ENCODE measurements at regions not wholly inside any gene's neighbourhood (a gene's known extent, or its start where the extent isn't known, plus 50 kb on each side); places are given as distances from the start of the nearest gene placed in this dataset.

DNA sequence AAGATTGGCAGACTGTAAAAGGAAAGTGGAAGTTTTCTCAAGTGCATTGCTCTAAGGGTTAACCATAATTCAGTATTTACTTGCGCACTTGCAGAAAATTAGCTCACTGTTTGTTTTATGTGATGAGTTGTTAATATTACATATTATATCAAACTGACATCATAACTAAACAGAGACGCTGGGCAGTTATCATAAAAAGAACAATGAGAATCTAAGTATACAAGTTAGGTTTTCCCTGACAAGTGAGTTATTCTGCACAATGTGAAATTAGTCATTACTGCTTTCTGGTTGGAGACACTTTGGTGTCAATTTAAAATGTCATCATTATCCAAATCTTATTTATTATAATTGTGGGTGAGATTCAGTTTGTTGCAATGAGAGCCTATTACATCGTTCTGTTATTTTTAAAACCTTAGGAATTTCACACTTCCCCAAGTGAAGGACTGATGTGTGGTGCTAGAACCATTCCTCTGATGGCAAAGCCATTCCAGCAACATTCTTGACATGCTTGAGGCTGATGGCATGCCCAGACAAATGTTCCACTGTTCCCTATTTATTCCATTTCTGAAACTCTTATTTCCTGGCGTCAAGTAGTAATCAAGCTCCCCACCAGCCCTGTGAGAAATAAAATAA is 90.1 kb upstream of the FLRT2 start:
- DNase-seq: no peak

DNA sequence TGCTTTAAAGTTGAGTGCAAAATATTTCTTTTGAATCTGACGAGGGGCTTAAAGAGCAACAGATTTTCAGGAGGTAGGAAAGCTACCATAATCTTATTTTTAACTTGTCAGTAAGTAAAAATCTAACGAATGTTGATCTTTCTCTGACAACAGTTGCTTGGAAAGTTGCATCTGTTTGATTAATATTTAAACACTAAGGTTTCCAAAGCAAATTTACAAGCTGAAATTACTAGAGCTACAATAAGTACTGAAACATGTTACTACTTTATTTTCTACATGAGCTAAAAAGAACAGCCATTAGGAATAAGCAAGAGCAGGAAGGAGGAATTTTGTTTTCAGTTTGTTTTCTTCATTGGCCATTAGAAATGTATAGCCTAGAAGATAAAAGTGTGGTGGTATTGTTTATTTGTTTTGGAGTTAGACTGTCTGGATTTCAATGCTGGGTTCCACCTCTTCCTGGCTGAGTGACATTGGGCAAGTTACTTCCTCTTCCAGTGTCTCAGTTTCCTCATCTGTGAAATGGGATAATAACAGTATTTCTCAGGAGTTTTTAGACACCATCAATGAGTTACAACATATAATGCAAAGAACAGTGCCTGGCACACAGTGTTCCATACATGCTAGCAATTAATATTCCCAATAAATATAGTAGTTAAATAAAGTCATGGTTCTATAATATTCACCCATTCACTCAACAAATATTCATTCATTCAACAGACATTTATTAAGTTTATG is 87.9 kb upstream of the FLRT2 start:
- no peak for DNase-seq

DNA sequence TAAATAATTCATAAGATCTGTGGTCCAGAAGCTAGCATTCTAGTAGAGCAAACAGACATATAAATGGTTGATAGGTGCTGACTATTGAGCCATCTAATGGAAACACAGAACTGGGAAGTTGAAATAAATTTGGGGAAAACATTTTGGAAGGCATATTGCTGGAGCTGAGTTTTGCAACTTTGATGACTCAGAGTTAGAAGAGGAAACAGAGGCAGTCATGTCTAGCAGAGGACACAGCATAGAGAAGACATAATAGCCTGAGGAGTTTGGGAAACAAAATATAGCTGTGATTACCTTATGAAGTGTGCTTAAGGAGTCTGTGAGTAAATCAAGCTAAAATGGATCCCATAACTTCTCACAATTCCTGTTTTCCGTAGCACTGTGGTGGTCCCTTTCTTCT is 86.9 kb upstream of the FLRT2 start:
- DNase-seq: no peak

DNA sequence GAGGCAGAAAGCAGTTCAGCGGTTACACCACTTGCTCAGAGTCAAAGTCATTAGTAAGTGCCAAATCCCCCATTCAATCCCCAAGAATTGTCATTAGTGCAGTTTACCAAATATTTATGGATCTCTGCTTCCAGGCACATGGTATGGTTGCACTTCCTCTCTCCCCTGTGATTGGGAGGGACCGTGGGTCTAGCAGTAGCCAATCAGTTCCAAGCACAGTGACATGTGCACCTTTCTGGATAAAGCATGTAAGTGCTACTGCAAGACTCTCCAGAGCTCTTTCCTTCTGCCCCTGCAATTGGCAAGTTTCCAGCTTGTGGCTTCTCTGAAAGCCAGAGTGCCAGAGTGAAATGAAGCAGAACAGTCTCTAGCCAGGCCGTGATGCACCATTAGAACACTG is 85.3 kb upstream of the FLRT2 start:
- no peak for DNase-seq

DNA sequence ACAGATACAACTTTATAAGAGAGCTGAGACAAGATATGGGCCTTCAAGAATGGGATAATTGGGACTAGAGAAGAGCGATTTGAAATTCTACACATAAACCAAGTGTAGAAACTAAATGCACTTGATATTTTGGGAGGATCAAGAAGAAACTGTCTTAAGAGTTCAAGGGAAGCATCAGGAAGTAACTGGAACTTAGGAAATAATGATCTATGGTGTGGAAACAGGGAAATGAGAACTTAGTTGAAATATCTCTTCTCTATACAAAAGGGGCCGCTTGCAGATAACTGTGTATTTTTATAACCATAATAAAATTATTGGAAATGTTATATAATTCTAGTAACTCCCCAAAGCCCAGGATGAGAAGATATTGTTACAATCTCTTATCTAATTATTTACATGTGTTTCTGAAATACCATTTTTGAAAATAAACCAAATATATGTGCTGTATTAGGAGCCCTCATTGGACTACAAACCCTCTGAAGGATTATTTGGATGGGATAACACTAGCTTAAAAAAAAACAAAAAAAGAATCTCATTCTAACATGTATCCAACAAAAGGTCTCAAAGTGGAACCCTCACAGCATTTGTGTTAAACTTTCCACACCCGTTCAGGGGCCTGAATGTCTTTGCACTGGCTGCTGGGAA is 84.7 kb upstream of the FLRT2 start:
- DNase-seq: no peak

DNA sequence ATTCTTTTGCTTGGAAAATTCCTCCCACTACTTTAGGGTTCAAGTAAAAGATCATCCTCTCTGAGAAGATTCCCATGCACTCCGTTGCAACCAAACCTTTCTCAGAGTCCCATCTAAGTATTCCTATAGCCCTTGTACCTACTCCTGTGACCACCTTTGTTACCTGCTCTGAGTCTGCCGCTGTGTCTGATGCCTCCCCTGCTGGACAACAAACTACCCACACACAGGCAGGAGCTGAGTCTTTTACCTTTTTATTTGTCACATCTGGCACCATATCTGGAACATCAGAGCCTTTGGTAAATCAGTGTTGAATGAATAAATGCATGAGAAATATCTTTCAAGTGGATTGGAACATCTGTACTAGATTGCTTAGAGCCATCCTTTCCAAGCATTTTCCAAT is 82.1 kb upstream of the FLRT2 start:
- DNase-seq: no peak

DNA sequence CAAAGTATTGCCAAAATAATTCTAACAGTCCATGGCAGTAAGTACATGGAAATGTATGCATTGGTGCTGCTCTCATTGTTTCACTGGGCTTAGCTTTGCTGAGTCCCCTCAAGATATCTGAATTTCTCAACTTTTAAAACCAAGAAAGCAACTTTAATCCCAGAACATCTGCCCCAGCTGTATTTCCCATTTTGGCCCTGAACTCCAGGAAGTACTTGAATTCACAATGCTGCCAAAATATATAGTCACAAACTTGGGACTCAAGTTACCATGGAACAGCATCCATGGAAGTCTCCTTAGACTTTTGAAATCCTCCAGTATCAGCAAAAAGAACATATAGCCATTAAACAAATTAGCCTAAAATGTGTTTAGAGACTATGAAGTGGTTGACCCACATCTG is 78.5 kb upstream of the FLRT2 start:
- no peak for DNase-seq

DNA sequence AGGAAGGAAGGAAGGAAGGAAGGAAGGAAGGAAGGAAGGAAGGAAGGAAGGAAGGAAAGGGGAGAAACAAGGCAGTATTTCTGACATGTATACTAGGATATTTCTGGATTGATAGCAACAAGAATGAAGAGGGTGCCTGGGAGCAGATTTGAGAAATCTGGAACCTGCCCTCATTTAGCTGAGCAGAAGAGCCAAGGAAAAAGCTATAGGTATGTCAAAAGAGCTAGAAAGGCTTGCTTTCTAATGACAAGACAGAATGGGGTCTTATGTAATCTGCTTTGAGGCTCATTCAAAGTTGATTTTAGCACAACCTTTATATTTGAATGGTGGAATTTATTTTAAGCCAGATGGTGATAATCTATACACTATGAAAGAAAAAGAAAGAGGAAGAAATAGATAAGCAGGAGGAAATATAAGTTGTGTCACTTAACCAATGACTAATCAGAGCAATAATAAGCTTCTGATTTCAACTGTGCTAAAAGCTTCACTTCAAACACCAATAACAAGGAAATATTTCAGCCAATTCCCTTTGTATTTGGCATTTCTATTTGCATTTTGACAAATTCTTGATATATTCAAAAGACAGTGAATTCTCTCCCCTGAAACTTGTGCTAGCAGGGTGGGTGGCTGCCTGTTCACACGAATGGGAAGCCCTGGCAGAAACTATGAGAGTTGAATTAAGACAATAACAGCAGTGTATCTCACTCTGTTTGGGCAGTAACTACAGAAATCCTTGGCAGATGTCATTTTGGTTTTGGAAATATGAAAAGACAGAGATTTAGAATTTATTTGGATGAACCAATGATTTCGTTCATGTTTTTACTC is 76.3 kb upstream of the FLRT2 start:
- DNase-seq: no peak

DNA sequence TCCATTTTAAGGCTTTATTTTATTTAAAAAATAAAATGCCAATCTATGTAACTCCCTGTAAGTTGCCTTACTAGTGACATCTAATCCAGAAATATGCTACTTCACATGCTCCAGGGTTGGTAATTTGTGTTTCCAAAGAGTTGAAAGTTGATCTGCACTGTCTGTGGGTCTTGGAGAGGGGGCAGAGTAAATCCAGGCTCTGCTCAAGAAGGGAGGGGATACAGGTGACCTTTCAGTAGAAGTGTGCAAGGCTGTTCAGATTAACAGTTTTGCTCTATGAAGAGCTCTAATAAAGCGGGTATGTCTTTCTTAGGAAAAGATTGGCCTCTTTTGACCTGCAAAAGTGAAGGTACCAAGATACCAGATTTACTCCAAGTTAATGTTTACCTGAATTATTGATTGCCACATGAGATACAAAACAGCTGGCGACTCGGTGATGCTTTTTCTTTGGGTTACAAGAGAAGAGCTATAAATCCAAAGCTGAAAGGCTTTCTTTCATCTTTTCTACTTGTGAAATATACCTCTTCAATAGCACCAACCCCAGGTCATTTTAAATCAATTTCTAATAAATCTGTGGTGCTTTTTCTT is 75.6 kb upstream of the FLRT2 start:
- DNase-seq: no peak

DNA sequence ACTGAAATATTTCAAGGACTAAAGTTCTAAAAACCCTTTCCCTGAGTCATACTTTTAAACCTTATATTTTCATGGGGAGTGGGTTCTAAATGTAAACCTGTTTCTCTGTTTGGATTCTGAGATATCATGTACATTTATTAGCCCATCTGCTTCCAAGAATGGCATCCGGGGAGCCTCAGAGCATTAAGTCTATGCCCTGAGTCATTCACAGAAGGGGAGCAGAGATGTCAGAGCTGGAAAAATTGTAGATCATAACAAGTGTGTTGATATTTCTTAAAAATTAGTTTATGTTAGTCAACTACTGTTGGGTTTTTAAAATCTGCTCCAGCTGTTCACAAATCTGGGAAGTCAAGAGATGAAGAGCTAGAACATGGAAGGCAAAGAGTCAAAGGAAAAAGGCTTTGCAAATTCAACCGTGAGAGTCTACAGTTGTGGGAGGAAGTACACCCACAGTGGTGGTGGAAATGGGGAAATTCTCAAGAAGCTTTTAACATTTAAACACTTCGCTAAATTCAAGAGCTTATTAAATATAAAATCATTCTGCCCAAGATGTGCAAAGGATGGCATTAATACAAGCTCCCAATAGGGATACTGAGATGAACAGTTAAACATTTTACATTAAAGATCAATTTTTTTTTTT is 70.5 kb upstream of the FLRT2 start:
- no peak for DNase-seq

DNA sequence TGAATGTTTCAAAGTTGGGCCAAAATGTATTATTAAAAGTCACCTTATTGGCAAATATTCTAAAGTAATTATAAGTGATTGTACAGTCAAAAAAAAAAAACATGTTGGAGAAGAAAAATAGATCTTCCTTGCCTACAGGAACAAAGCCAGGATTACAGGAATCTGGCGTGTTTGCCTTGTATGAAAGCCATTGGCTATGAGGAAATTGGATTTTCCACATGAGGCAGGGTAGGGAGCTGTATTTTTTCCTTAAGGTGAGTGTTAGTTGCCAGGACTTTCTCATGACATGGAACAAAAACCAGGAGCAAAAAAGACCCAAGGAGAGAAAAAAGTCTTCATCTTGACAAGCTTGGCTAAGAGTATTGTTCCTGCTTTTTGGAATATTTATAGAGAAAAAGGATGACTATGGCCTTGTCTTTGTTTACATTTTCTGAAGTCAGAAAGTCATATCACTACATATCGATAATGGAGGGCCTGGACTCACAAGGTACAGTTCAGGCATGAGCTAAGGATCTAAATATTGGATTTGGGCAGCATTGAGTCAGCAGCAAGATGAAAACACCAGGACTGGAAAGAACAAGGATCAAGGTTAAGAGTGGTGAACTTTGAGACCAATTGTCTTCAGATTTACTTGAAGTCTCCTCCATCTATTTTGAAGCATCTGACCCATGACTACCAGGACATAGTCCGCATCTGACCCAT is 68.4 kb upstream of the FLRT2 start:
- DNase-seq: no peak

DNA sequence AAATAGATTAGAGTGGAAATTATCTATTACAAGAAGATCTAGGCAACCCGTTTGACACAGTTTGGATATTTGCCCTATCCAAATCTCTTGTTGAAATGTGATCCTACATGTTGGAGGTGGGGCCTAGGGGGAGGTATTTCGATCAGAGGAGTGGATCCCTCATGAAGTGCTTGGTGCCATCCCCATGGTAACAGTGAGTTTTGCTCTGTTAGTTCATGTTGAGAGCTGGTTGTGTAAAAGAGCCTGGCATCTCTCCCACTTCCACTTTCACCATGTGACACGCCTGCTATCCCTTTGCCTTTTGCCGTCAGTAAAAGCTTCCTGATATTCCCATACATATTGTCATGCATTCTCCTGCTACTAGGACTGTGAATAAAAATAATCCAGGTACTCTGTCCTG is 66.4 kb upstream of the FLRT2 start:
- DNase-seq: no peak

DNA sequence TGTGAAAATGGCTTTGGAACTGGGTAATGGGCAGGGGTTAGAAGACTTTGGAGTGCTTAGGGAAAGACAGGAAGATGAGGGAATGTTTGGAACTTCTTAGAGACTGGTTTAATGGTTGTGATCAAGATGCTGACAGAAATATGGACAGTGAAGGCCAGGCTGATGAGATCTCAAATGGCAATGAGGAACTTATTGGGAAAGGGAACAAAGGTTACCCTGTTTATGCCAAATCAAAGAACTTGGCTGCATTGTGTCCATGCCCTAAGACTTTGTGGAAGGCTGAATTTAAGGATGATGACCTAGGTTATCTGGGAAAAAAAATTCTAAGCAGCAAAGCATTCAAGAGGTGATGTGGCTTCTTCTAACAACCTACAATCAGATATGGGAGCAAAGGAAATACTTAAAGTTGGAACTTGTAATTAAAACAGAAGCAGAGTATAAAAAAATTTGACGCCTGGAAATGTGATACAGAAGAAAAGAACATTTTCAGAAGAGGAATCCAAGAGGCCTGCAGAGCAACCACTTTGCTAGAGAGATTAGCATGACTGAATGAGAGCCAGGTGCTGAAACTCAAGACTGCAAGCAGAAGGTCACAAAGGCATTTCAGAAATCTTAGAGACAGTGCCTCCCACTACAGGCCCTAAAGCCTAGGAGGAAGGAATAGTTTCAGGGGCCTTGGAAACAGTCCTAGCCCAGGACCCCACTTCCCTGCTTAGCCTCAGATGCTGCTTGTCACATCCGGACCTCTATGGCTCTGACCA is 65.6 kb upstream of the FLRT2 start:
- DNase-seq: no peak

DNA sequence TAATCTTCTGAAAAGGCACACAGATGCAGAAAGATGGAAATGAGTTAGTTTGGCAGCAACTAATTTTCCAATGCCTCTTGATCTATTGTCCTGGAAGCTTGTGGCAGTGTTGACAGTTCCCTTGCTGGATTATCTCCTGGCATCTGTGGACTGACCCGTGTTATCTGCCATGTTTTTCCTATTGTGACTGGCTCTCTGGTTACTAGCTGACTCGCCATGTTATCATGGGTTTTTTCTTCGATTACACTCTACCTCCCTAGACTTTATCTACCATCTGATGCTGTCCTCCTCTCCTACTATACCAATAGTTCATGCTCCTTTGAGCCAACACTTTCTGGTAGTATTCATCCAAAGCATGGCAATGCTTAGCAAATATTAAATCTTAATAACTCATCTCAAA is 63.3 kb upstream of the FLRT2 start:
- no peak for DNase-seq

DNA sequence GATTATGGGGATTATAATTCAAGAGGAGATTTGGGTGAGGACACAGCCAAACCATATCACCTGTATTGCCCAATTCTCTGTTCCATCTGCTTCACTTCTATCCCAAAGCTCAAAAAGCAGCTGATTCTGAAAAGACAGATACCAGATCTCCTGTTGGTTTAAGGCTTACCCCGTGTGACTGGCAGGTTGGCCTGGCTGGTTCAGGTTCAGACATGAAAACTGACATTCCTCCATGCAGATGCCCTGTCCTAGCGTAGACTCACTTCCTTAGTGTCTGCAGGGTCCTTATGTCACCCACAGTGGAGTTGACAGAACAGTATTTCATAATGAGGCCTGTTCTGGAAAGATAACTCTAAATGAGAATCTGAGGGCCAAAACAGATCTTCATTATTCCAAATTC is 61.1 kb upstream of the FLRT2 start:
- DNase-seq: no peak

DNA sequence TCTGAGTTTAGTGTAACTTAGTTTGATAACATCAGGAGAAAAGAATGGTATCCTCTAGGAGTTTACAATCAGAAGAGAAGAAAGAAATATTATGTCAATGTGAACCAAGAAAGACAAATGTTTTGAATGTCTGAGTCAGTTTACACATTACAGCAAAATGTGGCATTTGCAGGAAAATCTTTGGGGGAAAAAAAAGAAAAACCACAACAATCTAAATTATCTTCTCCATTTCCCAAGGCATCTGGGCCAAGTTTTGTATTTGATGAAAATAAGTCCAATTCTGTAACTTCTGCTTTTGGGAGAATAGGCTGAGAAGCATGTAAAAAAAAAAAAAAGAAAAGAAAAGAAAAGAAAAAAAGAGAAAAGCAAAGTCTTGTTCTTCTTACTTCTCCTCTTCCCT is 58.8 kb upstream of the FLRT2 start:
- no peak for DNase-seq

DNA sequence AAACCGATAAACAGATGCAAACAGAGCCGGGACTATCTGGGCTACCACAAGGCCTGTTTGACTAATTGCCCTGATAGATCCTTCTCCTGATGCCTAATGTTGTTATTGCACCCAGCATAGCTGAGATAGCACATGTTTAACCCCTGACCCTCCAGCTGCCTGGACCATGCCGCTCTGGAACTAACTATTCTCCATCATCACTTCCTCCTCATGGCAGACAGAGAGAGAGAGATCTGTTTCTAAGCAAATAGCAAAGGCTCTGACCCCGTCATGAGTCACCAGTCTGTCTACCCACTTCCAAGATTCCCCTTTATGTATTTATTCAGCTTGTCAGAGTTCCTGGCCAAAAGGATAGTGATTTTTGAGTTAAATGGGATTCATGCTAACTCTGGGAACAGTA is 58.2 kb upstream of the FLRT2 start:
- no peak for DNase-seq

DNA sequence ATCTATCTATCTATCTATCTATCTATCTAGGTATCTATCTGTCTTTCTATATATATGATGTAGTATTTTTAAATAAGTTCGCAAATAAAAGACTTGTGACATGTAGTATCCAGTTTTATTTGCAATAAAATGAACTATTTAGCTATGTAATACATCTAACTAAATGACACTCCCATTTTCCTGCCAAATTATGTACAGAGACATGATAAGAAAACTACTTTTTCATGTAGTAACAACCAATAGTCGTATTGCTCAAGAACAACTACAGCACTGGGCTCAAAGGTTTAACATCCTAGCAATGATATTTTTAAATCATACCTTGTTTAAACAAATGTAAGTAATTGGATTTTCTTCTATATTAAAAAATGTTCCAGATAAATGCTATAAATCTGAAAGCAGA is 55.5 kb upstream of the FLRT2 start:
- no peak for DNase-seq

DNA sequence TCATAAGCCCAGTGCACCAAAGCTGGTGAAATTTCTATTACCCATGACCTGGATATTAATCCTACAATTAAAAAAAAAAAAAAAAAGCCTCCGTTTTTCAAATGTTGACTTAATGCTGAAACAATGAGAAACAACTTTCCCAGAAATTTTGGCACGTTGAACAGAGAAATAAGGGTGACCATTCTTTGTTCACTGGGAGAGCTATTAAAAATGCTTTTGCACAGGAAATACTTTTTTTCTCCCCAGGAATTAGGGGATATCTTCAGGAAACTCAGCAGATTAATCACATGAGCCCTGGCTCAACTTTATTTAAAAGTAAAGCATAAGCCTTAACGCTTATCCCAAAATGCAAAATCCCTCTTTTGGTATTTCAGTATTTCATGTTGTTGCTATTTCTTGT is 54.8 kb upstream of the FLRT2 start:
- DNase-seq: no peak

DNA sequence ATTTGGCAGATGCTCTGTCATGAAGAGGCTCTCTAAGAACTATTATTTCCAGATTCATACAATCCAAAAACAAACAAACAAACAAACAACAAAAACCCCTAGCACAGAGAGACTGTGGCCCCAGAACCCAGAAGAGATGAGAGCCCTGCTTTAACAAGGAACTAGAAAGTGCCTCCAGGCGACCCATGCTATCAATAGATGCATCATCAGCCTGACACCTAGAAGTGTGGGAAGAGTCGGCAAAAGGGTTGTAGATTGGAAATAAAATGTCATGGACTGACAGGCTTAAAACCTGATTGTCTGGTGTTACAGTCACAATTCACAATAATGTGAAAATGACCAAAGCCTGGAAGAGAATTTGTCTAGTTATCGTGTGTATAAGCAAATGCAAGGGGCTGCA is 50.6 kb upstream of the FLRT2 start:
- DNase-seq: no peak

DNA sequence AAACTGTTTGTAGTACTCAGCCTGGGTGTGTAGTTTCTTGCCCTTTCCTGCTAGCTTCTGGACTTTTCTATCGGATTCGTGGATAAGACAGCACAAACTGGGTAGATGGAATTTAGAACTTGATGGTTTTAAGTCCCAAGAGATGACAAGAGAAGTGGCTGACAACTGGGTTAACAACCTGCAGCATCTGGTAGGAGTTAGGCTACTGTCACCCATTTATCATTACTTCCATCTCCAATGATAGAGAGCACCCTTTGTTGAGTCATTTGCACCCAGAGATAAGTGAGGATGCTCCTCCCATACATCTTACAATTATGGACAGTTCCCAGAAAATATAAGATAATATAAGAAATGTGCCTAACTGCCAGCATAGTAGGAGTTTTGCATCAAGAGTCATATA is 50.2 kb upstream of the FLRT2 start:
- DNase-seq: no peak
